ENCODE measurements at regions not wholly inside any gene's neighbourhood (a gene's known extent, or its start where the extent isn't known, plus 50 kb on each side); places are given as distances from the start of the nearest gene placed in this dataset.
A peak's percentile ranks its signal among the peaks of the same experiment; 100 is the strongest.

DNA sequence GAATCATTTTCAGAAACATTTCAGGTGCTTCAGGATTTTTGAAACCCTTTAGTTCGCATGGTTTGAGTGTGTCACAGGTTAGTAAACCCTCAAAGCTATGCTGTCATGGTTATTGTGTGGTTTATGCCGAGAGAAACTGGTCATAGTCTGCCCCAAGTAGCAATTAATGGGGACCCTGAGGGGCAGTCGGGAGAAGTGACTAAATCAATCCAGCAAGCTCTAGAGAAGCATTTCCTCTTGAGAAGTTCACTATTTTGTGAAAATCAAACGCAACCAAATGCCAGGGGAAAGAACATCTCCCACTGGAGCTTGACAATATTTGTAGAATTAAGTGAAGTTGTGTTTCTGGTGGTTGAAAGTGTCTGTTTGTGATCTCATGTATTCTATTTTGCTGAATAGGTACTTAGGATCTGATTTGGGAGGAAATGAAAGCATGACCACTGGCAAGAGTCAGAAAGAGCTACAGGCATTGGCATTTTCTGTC lies 63.0 kb upstream of the BACH1 start:
- no peak overlapping the region for H3K27ac ChIP-seq

DNA sequence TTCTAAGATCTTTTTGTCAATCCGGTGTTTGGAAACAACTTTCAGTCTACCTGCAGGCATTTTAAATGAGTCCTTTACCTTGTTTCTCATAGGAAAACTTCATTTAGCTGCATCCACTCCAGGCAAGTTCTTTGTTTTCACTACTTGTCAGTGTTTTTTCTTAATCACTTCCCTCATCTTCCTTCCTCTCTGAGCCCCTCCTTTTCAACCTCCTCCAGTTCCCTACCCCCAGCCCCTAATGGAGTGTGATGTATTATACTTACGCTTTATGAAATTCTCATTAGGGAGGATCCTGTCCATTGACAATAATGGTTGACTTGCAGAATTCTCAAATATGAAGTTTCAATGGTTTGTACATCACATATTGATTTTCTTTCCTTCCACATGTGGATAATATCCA lies 62.5 kb upstream of the BACH1 start:
- no peak overlapping the region for H3K27ac ChIP-seq

More for the DNA sequence above, 63.0 kb upstream of the BACH1 start:
- TF ChIP-seq, protein P1, sequence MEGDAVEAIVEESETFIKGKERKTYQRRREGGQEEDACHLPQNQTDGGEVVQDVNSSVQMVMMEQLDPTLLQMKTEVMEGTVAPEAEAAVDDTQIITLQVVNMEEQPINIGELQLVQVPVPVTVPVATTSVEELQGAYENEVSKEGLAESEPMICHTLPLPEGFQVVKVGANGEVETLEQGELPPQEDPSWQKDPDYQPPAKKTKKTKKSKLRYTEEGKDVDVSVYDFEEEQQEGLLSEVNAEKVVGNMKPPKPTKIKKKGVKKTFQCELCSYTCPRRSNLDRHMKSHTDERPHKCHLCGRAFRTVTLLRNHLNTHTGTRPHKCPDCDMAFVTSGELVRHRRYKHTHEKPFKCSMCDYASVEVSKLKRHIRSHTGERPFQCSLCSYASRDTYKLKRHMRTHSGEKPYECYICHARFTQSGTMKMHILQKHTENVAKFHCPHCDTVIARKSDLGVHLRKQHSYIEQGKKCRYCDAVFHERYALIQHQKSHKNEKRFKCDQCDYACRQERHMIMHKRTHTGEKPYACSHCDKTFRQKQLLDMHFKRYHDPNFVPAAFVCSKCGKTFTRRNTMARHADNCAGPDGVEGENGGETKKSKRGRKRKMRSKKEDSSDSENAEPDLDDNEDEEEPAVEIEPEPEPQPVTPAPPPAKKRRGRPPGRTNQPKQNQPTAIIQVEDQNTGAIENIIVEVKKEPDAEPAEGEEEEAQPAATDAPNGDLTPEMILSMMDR (conservative IDR thresholded peaks at IDR 0.05), result no peak

DNA sequence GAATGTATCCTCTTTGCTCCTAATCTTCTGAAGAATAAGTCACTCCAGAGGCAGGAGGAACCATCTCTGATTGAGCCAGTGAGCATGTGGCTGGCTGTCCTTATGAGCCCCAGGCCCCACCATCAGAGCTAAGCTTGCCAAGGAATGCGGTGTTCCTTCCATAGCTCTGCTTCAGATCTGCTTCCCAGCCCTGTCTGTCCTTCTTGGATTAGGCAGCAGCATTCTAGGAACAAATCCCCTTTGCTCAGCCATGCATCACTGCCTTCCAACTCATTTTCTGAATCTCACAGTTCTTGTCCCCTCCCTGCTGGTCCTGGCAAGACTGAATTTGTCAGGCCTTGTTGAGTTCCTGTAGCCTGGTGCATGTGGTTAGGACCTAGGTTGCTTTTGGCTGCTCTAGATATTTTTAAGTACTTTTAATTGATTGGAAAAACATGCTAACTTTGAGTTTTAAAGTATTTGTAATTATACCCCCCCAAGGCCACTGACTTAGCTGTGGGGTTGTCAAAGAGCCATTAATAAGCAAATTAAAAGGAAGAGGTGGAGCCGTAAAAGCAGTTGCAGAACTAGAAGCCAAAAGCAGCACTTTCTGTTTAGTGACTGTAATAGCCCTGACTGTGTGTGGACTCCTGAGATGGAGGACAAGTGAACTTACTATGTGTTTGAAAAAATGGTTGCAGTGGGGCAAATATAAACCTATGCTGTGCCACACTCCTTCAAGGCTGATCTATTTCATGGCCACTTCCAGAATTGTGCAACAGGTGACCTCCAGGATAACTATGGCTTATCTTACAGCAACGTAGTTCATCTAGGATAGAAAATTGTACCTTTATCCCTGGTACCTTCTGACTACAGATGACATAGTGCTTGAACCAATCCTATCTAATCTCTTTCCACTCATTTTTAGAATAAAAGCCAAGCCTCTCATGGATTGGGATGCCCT lies 61.3 kb upstream of the BACH1 start:
- TF ChIP-seq, protein P1 (conservative IDR thresholded peaks at IDR 0.05), result no peak
- no peak overlapping the region for H3K27ac ChIP-seq

More for the DNA sequence above, 62.5 kb upstream of the BACH1 start:
- TF ChIP-seq, protein P1 (conservative IDR thresholded peaks at IDR 0.05), result no peak

DNA sequence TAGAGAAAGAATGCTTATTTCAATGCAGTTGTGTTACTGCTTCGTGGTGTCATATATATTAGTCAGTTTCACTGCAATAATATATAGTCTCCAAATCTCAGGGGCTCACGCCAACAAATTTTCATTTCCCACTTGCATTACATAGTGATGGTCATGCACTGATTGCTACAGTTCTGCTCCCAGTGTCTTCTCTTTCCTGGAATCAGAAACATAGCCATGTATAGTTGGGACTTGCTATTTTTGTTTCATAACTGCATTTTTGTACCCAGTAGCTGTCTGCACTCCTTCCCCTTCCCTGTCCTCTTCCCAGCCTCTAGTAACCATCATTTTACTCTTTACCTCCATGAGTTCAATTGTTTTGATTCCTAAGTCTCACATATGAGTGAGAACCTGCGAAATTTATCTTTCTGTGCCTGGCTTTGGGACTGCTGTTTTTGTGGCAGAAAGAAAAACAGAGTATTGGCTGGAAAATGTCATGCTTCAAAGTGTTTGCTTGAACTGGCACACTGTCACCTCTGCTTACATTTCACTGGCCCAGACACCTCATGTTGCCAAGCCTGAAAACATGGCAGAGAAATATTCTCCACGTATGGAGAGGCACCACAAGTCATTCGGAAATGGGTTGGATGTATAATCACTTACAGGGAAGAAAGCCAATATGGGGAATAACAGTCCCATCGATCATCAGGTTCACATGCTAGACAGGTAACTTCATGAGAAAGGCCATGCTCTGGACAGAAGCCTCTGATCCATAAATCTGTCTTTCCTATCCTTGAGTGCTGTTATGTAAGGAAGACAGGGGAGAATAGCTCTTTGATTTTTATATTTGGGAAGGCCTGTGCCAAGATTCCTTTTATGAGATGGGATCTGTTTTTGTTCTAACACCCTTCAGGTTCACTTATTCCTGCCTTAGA lies 60.4 kb upstream of the BACH1 start:
- TF ChIP-seq, protein P1 (conservative IDR thresholded peaks at IDR 0.05), result no peak
- H3K27ac ChIP-seq, result peak overlapping the region; percentile 3; the same call in 1 of the 2 replicates

DNA sequence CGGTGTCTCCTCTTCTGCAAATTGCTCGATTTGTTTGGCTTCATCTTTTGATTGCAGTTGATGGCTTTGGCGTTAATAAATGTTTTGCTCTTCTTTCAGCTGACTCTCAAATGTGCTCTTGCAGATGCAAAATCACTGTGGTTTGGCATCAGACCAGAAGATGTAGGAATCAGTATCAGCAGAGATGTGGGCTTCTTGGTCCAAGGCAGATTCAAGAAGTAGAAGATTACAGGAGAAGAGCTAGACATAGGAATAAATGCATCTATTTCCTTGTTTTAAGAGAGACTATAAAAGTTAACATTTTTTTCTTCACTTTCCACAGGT lies 59.8 kb upstream of the BACH1 start:
- TF ChIP-seq, protein P1 (conservative IDR thresholded peaks at IDR 0.05), result no peak
- peak overlapping the region; percentile 3; the same call in 1 of the 2 replicates for H3K27ac ChIP-seq

DNA sequence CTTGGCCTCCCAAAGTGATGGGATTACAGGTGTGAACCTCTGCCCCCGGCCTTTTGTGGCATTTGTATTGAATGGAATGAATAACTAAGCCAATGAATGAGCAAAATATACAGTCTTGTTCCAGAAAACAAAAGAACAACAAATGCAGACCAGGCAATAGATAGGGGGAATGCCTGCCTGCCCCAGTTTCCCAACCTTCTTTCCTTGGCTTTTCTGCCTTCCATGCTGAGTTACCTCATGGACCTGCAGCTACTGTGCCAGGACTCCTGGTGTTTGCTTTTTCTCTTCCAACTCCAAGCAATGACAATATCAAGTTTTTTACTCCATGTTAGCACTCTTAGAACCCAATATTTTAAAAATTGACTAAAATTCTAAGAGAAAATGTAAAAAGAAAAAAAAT lies 58.6 kb upstream of the BACH1 start:
- TF ChIP-seq, protein P1 (conservative IDR thresholded peaks at IDR 0.05), result no peak
- H3K27ac ChIP-seq, result no peak overlapping the region

DNA sequence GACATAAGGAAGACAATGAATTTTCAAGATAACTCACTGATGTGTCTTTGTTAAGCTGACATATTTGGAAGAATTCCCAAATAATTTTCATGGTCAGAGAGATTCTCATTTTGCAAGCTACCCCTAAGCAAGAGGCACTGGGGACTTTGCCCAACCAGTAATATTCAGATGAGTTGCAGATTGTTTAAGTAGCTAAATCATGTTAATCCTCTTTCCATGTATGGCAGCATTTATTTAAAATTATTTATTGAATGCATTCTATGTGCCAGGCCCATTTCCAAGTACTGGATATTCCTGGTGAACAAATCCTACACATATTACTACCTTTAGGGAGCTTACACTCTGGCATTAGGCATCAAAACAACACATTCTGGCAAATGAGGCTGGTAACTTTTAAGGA lies 56.5 kb upstream of the BACH1 start:
- H3K27ac ChIP-seq, result no peak overlapping the region
- TF ChIP-seq, protein P1 (conservative IDR thresholded peaks at IDR 0.05), result no peak

Measured in VCaP (cell line).